ENCODE measurements at regions not wholly inside any gene's neighbourhood (a gene's known extent, or its start where the extent isn't known, plus 50 kb on each side); places are given as distances from the start of the nearest gene placed in this dataset.

DNA sequence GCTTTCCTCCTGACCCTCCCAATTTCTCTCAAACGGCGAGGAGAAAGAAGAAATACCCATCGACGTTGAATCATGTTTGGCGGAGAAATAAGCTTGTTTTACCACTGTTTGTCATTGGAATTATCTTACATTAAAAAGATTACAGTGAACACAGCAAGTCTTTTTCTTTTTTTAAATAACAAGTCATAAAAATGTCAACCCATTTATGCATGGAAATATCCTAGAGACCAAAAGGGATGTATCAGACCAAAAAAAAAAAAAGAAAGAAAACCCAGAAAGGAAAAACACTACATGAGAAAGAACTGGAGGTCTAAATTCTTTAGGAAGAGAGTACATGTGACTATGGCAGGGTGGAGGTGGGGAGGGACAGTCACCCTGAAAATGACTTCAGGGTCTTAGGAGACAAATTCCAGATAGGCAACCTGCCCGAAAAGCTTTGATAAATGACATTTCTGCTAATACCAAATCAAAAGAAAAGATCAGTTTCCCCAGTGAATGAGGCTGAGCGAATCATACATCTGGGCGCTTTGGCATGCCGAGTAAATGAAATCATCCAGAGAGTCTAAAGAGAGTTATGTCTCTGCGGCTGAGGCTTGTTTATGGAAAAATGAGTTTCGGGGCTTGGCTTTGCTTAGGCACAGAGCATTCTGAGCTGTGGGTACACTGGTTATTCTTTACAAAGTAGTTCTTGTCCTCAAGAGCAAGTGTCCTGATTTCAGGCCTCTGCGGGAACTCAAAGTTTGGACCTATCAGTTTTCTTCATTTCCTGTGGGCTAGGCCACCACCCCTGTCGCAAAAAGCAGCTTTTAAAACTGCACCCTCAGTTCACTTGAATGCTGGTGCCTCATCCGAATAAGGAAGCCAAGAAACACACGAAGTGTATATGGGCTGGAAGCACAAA lies 110.1 kb upstream of the TGFBR2 start:
- no peak overlapping the region for H3K4me3 ChIP-seq (ENCODE audit: low read depth, low read length)
- TF ChIP-seq CTCF (conservative IDR thresholded peaks at IDR 0.05; ENCODE audit: low read depth, low read length) = no peak
- no peak for DNase-seq (ENCODE audit: low read depth)

GRCh38 chr3:30498587-30498967 lies 107.8 kb upstream of the TGFBR2 start:
- no peak for TF ChIP-seq CTCF (conservative IDR thresholded peaks at IDR 0.05; ENCODE audit: low read depth, low read length)
- H3K4me3 ChIP-seq (ENCODE audit: low read depth, low read length) = no peak overlapping the region
- DNase-seq (ENCODE audit: low read depth) = no peak

- no peak for DNase-seq (ENCODE audit: low read depth)
- no peak for TF ChIP-seq CTCF (conservative IDR thresholded peaks at IDR 0.05; ENCODE audit: low read depth, low read length)
- H3K4me3 ChIP-seq (ENCODE audit: low read depth, low read length) = no peak overlapping the region
These were observed 105.6 kb upstream of the TGFBR2 start for GRCh38 chr3:30500666-30501399.

DNA sequence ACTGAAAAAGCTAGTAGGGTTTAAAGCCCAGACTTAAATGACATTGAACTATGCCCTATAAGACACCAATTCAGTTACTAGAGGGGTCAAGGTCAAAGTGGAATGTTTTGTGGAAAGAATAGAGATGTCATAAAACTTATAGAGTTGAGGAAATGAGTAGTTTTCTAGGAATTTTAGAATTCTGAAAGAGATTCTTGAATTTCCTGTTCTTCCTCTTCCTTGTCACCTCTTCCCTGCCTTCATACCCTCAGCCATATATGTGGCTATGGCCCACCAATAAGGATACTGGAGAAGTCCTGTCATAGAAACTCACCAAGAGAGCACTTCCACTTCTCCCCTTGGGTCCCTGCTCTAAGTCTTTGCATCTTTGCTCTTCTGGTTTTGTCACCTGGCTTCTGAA lies 104.9 kb upstream of the TGFBR2 start:
- no peak for TF ChIP-seq CTCF (conservative IDR thresholded peaks at IDR 0.05; ENCODE audit: low read depth, low read length)
- DNase-seq (ENCODE audit: low read depth) = no peak
- H3K4me3 ChIP-seq (ENCODE audit: low read depth, low read length) = no peak overlapping the region

GRCh38 chr3:30502051-30502741 lies 104.2 kb upstream of the TGFBR2 start:
- H3K4me3 ChIP-seq (ENCODE audit: low read depth, low read length) = no peak overlapping the region
- no peak for TF ChIP-seq CTCF (conservative IDR thresholded peaks at IDR 0.05; ENCODE audit: low read depth, low read length)
- no peak for DNase-seq (ENCODE audit: low read depth)

DNA sequence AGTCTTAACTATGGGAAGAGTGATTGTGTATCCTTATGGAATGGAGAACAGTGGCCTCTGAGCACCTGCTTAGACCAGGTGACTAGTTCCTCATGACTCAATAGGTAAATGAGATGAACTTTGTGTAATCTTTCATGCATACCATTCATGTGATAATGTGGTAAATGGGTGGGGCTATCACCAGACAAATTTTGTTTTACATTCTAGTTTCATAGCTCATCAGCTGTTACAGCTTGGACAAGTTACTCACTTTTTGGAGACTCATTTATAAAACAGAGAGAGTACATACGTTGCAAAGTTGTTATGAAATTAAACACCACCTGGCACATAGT lies 103.7 kb upstream of the TGFBR2 start:
- TF ChIP-seq CTCF (conservative IDR thresholded peaks at IDR 0.05; ENCODE audit: low read depth, low read length) = no peak
- no peak overlapping the region for H3K4me3 ChIP-seq (ENCODE audit: low read depth, low read length)
- no peak for DNase-seq (ENCODE audit: low read depth)
